ENCODE measurements at regions not wholly inside any gene's neighbourhood (a gene's known extent, or its start where the extent isn't known, plus 50 kb on each side); places are given as distances from the start of the nearest gene placed in this dataset.

DNA sequence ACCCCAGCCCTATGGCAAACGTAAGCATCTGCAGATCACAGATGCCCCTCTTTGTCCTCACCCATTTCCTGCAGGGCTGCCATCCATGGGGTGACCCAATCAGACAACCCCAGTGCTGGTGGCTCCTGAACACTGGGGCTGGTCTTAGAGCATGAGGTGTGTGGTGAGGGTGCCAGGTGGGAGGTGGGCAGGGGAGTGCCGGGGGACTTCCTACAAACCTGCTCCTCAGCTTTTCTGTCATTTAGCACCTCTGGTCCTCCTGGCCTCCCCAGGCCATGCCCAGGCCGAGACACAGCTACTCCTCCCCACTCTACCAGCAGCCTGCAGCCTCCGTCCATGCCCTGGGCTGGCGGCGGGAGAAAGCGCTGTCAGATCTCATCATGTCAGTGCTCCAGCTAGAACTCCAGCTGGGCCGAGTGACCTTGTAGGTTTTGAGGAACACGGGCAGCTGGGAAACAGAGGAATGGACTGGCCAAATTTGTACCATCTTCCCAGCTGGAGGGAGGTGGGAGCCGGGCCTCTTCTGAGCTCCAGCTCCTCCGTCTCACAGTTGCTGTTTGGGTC, 157.7 kb upstream of the NECTIN1 start:
- DNase-seq, result no peak

- no peak for DNase-seq
Measured at GRCh38 chr11:119885861-119886567, 157.0 kb upstream of the NECTIN1 start.

- DNase-seq, result no peak
Measured at GRCh38 chr11:119885067-119885466, 156.1 kb upstream of the NECTIN1 start.

- DNase-seq, result no peak
Measured at GRCh38 chr11:119882316-119882715, 153.3 kb upstream of the NECTIN1 start.

GRCh38 chr11:119880873-119881272, 151.9 kb upstream of the NECTIN1 start:
- no peak for DNase-seq

- DNase-seq, result no peak
Measured at GRCh38 chr11:119880143-119880542, 151.1 kb upstream of the NECTIN1 start.

DNA sequence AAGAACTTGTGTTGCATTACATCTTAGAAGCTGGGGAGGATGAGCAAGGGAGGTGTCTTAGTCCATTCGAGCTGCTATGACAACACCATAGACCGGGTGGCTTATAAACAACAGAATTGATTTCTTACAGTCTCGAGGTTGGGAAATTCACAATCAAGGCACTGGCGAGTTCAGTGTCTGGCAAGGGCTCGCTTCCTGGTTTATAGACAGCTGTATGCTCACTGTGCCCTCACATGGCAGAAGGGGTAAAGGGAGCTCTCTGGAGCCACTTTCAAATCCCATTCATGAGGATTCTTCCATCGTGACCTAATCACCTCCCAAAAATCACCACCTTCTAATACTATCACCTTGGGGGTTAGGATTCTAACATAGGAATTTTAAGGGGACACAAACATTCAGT, 150.0 kb upstream of the NECTIN1 start:
- no peak for DNase-seq

DNA sequence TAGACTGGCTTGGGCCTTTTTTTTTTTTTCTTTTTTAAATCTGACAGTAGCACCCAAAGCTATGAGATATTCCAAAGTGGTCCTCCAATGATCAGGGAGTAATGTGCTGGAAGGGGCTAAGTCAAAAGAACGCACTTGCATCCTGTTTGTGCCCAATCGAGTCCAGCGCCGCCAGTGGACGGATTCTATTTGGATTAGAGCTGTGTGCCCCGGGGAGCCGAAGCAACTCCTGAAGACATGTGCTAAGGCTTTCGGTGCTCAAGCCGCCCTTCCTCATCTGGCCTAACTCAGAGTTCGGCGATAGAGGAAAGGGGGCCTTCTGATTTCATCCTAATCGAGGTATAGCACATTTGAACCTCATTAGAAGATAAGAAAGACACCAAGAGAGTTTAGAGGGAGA, 147.8 kb upstream of the NECTIN1 start:
- DNase-seq, result no peak

GRCh38 chr11:119875841-119876600, 147.0 kb upstream of the NECTIN1 start:
- no peak for DNase-seq

GRCh38 chr11:119874660-119875238, 145.7 kb upstream of the NECTIN1 start:
- no peak for DNase-seq

DNA sequence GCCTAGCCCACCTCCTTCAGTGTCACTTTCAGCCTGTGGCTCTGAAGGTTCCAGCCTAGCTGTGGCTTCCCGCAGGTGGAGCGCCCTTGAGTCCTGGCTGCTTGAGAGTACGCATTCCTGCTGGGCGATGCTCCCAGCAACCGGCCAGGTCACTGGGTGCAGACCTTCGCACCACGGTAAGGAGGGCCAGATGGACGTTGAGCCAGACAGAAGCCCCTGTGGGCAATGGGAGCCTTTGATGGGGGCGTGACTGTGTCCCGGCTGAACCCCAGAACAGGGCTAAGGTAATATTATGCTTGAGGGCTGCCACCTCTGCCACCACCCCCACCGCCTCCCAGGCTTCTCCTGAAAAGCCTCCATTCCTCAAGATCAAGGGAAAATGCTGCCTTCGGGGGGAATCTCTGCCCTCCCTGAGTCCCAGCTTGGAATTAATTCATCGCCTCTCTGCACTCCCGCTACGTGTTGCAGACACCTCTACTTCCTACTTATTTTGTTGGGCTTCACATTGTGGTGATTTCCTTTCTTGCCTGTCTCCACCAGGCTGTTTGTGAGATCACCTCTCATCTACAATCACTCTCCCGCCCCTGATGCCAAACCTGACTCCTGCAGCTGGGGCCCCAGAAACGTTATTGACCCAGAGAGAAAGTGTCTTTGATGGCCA, 144.9 kb upstream of the NECTIN1 start:
- DNase-seq, result no peak

DNA sequence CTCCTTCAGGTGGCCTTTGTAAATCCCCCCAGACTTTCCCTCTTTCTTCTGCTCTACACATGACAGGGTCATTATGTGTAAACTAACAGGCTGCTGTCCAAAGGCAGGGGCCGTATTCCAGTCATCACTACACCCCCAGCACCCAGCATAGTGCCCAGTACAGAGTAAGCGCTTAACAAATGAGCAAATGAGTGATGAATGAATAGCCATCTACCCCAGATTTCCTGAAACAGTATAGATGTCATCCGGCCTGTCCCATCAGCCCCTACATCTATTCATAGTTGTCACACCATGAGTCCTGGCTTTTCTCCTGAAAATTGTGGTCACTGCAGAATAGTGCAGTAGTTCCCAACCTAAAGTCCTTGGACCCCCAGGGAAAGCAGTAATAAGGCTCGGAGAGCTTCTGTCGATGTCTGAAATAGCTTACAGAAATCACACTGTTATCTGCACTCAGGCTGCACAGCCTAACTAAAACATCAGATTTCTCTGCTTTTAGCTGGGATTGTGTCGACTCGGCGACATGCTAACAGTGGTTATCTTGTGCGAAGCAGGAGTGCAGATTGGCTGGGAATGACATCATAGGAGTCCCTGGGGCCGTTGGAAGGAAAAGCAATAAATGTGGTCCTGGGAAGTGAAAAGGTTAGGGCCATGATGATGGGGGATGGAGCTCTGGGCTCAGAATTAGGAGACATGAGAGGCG, 143.8 kb upstream of the NECTIN1 start:
- no peak for DNase-seq

DNA sequence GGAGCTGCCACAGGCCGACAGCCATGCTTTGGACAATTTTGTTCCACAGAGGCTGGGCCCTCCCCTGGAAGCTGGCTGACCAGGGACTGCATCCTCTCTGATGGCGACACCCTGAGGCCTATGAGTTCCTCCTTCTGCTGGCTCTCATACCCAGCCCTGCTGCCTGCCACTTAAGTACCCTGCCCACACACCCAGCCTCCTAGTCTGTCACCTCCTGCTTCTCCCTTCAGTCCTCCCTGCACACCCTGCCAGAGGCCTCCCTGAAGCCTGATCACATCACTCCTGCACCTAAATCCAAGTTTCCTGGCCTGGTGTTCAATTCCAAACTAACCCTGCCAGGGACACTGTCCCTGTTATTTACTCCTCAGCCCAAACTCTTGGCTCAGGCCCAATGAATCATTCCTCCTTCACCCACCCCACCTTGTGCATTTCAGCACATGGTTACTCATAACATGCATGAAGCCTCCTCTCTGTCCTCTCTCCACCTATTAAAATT, 136.7 kb upstream of the NECTIN1 start:
- DNase-seq, result no peak

DNA sequence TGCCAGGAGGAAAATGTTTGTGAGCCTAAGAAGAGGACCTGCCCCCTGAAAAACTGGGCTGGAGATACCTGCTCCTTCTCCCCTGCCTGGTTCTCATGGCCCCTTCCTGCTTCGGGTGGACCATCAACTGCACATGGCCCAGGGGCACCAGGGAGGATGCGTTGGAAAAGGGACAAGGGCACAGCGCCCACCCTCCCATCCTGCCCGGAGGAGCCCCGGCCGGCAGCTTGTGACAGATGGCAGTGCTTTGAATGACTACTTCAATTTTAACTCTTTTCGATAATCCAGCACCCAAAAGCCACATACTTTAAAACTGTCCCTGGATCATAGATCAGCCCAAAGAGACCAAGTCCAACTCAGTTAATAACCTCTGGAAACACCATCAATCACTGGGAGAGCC, 135.8 kb upstream of the NECTIN1 start:
- DNase-seq, result no peak

- peak in 1 of 3 donors; percentile 26 for DNase-seq
Measured at GRCh38 chr11:119863851-119864601, 135.0 kb upstream of the NECTIN1 start.

DNA sequence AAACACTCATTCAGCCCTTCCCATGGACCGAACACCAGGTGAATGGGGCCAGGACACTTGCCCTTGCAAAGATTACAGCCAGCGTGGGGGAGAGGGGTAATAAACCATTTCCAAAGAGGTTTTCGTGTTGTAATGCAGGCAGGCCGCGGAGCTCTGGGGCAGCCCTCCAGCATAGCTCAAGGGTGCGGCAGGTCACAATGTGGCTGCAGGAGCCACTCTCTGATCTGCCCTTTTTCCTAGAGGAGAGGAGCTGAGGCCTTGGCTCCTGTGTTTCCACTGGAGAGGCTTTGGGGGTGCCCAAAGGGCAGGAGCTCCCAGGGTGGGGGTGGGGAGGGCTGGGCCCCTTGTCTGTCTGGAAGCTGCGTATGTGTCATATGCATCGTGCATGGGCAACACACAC, 134.2 kb upstream of the NECTIN1 start:
- no peak for DNase-seq

DNA sequence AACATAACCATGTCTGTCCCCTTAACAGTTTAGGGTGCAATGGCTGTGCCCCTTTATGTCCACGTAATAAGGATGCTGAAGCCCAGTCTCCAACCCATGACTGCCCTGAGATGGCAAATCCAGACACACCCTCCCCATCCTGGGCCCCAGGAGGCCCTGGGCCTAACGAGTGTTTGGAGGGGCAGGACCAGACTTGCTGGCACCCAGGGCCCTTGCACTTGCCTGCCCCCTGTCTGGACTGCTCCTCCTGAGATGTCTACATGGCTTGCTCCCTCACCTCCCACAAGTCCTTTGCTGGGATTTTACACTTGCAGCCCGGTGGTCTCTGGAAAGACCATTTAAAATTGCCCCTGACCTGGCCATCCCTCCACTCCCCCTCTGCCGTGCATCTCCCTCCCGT, 132.2 kb upstream of the NECTIN1 start:
- no peak for DNase-seq

DNA sequence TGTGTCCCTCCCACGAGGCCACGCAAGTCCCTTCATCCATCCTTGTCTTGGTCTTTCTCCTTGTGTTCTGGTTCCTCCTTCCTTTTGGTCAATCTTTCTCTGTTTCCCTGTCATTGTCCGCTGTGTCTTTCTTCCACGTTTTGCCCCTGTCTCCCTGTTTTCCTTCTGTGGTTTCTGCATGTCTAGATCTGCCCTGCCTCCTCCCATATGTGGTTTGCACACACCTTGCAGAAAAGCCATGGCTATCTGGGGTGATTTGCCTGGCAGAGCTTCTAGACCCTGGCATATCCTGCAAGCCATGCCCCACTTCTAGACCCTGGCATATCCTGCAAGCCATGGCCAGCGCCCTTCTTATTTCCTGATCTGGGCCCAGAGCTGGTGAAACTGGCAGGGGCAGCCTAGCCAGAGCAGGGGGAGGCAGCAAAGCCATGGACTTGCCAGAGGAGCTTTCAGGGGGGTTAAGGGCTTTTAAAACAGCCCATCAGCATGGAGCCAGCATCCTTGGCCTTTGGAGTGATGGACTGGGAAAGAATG, 131.6 kb upstream of the NECTIN1 start:
- DNase-seq, result no peak

DNA sequence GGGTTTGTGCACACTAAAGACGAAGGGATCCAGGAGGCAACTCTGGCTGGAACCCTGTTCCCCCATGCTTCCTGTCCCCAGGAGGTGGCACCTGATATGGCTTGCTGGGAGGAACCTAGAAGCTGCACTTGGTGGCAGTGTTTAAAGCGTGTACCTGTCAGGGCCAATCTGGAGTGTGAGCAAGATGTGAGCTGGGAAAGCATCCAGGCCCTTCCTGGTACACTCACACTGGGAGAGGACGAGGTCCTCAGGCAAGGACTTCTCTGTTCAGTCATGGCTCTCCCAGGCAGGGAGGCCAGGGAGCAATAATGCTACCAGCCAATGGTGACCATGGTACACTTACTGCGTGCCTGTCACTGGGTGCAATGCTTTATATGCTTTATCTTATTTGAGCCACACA, 130.7 kb upstream of the NECTIN1 start:
- no peak for DNase-seq

DNA sequence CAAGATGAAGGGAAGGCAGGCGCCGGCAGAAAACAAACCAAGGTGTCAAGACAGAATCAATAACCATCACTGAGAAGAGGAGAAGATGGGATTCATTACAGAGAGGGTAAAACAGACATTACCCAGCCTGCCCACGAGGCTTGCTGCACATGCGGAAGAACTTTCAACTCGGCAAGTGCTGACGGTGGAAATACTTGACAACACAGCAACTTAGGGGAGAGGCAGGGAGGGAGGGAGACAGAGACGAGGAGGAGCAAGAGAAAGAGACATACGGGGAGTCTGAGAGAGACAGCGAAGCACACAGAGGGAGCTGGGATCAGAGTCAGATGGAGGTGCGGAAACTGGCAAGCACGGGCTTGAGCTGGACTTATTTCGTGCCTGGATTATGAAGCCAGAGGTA, 129.3 kb upstream of the NECTIN1 start:
- no peak for DNase-seq
